ENCODE measurements at regions not wholly inside any gene's neighbourhood (a gene's known extent, or its start where the extent isn't known, plus 50 kb on each side); places are given as distances from the start of the nearest gene placed in this dataset.

GRCh38 chr1:94707321-94708298 is 112.5 kb upstream of the SLC44A3 start:
- DNase-seq (ENCODE audit: low read depth in 2 of 2) = no peak

GRCh38 chr1:94702442-94702815 is 117.7 kb upstream of the SLC44A3 start:
- no peak for DNase-seq (ENCODE audit: low read depth in 2 of 2)

- no peak for DNase-seq (ENCODE audit: low read depth in 2 of 2)
Observed at GRCh38 chr1:94701796-94702441, 118.2 kb upstream of the SLC44A3 start.

GRCh38 chr1:94698759-94699502 is 121.2 kb upstream of the SLC44A3 start:
- peak; percentile 73 to 77 for DNase-seq (ENCODE audit: low read depth in 2 of 2)

DNA sequence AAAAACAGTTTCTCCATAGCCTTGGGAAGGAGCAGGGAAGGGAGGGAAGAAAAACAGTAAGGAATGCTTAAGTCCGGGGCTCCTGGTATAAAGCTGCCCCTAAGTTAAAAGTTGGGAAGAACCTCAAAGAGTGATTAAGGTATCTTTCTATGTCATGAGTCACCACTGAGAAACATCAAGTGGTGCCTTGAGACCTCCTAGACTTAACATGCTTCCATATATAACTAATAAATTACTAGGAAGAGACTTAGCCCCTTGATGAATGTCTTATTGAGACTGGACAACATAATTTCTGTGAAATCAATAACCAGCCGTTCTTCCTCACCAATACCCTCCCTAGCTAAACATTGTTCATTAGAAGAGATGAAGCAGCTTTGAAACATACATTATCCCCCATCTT is 121.8 kb upstream of the SLC44A3 start:
- DNase-seq (ENCODE audit: low read depth in 2 of 2) = no peak

- no peak for DNase-seq (ENCODE audit: low read depth in 2 of 2)
Observed at GRCh38 chr1:94697839-94698238, 122.3 kb upstream of the SLC44A3 start.

GRCh38 chr1:94694226-94694915 is 125.8 kb upstream of the SLC44A3 start:
- no peak for DNase-seq (ENCODE audit: low read depth in 2 of 2)

DNA sequence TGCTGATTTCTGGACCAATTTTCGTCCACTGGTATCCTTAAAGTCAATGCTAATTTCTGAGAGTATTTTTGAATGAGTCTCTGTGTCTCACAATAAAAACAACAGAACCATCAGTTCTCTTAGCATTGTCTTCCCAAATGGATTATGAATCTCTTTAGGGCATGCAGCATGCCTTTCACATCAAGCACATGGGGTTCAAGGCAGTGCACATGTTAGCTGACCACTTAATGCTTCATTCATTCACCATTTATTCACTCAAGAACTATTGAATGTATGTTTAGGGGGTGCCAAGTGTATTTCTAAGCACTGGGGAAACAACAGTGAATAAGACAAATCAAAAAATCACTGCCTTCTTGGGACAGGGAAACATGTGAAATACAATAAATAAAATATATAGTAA is 126.7 kb upstream of the SLC44A3 start:
- no peak for DNase-seq (ENCODE audit: low read depth in 2 of 2)

GRCh38 chr1:94693029-94693428 is 127.1 kb upstream of the SLC44A3 start:
- DNase-seq (ENCODE audit: low read depth in 2 of 2) = no peak

DNA sequence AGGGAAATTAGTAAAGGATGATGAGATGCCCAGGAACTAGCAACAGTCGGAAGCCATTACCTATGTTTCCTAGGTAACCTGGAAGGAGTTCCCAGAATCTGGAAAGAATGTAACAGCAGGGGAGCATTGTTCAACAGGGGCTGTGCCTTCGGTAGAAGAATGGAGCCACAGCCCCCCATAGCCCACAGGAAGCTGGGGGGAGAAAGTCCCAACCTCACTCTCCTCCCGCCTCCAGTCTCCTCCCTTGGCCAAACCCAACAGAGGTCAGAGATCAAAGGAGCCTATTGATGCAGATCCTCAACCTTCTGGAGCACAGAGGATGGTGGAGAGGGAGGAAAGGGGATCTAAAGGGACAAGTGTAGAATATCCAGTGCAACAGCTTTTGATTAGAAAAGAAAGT is 131.5 kb upstream of the SLC44A3 start:
- no peak for DNase-seq (ENCODE audit: low read depth in 2 of 2)

DNA sequence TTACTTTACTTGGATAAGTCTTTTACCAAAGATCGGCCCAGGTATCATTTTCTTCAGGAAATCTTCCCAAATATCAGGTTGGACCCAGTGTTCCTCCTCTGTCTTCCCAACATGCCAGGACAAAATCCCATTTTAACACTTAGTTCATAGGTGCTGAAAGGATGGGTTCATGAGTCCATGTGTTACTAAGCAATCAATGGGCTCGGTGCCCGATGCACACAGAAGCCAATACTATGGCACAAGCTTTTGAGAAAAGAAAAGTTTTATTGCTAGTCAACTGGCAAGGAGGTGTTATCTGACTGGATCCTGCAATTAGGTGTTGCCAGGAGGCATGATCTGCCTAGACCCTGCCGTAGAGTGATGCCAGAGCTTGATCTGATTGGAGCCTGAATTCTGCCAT is 133.3 kb upstream of the SLC44A3 start:
- DNase-seq (ENCODE audit: low read depth in 2 of 2) = no peak

DNA sequence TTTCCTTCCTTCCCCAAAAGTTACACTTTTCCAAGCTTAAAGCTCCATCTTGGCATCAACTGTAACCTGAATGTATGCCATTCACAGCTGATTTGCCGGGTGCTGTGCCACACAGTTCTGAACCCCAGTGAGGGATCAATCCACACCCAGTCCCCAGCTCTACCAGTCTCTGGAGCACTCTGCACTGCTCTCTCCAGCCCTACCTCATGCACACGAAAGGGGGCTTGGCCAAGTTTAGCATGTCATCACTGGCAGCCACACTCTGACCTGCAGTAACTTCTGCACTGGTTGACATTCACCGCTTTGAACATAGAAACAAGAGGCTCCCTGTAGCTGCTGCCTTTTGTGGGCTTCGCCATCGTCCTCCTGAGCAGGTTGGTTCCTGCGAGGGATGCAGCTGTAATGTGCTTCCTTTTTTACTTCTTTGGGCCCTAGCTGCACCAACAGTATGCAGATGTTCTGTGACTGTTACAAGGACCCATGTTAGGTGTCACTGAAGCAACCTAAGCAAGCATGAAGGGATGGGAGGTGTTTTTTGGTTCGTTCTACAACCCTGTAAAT is 135.4 kb upstream of the SLC44A3 start:
- DNase-seq (ENCODE audit: low read depth in 2 of 2) = no peak

DNA sequence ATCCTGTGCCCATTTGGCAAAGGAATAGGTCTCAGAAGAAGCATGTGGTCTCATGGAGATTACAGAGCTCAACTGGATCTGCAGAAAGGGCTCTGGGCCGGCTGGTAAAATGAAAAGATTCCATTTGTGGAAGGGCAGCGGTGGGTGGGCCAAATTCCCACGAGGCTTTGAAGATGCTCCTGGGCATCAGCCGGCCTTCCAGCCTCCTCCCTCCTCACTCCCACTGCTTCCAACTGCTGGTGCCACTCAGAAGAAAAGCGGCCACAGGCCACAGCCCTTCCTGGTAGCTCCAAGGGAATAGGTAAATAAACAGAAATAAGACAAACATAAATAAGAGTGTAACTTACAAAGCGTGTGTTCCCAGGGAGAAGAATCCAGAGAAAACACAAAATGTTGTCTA is 136.3 kb upstream of the SLC44A3 start:
- no peak for DNase-seq (ENCODE audit: low read depth in 2 of 2)

GRCh38 chr1:94680039-94680377 is 138.4 kb upstream of the F3 start:
- DNase-seq (ENCODE audit: low read depth in 2 of 2) = no peak

GRCh38 chr1:94679332-94680038 is 137.9 kb upstream of the F3 start:
- DNase-seq (ENCODE audit: low read depth in 2 of 2) = no peak

DNA sequence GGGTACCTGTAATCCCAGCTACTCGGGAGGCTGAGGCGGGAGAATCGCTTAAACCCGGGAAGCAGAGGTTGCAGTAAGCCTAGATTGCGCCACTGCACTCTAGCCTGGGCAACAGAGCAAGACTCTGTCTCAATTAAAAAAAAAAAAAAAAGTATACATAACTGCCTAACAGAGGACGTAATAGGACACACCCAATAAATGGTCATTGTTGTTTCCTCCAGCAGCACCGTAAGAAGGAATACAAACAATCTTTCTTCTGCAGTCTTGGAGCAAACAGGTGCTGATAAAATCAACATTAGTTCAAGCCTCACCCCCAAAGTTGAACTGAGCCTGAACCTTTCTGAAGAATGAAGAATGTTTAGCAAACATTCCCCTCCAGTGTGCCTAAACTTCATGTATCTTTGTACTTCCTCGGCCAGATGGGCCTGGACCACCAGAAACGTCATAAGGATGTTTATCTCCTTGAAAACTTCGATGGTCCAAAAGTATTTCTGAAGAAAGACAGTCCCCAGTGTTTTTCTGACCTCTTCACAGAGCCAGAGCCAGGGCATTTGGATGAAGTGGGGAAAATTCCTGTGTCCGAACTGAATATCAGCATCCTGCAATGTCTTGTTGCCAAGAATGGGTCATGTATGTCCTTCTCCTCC is 136.8 kb upstream of the F3 start:
- DNase-seq (ENCODE audit: low read depth in 2 of 2) = no peak

GRCh38 chr1:94677714-94678113 is 136.2 kb upstream of the F3 start:
- DNase-seq (ENCODE audit: low read depth in 2 of 2) = no peak

- DNase-seq (ENCODE audit: low read depth in 2 of 2) = no peak
Observed at GRCh38 chr1:94677087-94677486, 135.5 kb upstream of the F3 start.

- DNase-seq (ENCODE audit: low read depth in 2 of 2) = no peak
Observed at GRCh38 chr1:94676686-94677085, 135.1 kb upstream of the F3 start.

GRCh38 chr1:94675373-94675772 is 133.8 kb upstream of the F3 start:
- no peak for DNase-seq (ENCODE audit: low read depth in 2 of 2)

- DNase-seq (ENCODE audit: low read depth in 2 of 2) = no peak
Observed at GRCh38 chr1:94674876-94675275, 133.3 kb upstream of the F3 start.
